ENCODE measurements at regions not wholly inside any gene's neighbourhood (a gene's known extent, or its start where the extent isn't known, plus 50 kb on each side); places are given as distances from the start of the nearest gene placed in this dataset.

- TF ChIP-seq CTCF (conservative IDR thresholded peaks at IDR 0.05; ENCODE audit: low read length) (no peak), EZH2phosphoT487 (IDR thresholded peaks at IDR 0.05; ENCODE audit: borderline replicate concordance) (no peak)
These were observed 65.9 kb upstream of the DDR1 start for GRCh38 chr6:30818391-30818841.
